OCI-M2 (cell line): ENCODE measurements at regions not wholly inside any gene's neighbourhood (a gene's known extent, or its start where the extent isn't known, plus 50 kb on each side); places are given as distances from the start of the nearest gene placed in this dataset.

Source experiments
- DNase-seq: peaks from one replicate; lab custom pipeline; 2025; ENCODE audit not compliant: unreplicated experiment; lab: John Stamatoyannopoulos, UW

DNA sequence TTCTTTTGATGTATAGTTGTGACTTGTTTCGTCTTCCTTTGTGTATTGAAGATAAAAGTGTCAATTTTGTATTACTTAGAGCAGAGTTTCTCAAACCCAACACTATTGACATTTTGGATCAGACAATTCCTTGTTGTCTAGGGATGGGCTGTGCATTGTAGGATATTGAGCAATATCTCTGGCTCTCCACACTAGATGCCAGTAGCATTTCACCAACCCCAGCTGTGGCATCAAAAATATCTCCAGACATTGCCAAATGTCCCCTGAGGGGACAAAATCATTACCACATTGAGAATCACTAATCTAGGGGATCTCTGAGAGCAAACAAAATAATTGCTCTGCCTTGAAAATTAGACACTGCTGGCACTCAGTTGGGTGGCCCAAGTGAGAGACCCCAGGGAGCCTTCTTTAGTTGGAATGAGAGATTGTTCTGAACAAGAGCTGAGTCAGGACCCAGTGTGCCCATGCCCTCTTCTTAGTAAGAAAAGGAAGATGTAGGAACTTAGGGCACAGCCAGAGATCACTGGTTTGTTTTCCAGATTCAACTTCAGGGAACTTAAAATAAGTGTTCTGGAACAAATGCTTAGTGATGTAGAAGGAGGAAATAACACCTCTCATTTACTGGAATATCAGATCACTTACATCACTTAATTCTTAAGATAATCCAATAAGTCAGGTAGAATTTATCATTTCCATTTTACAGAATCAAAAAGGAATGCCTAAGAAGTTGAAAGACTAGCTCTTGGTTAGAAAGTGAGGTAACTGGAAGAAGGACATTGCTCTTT lies 466.6 kb upstream of the TNP1 start:
- DNase-seq = no peak

DNA sequence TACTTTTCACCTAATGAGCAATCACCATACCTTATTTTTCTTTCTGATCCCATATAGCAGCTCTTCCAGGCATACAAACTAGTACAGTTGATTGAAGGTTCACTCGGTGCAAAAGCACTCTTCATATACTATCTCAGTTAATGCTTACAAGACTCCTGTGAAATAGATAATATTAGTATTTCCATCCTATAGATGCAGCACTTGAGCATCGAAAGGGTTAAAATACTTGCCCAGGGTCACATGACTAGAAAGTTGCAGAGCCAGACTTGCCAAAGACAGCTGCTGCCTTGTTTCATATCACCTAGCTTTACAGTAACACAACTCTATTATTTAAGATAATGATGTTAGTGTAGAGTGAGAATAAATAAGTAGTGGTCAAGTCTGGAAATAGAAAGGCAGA lies 466.0 kb upstream of the TNP1 start:
- DNase-seq = no peak

GRCh38 chr2:217325251-217325650 lies 465.4 kb upstream of the TNP1 start:
- no peak for DNase-seq

- no peak for DNase-seq
Observed at GRCh38 chr2:217316743-217317142, 456.9 kb upstream of the TNP1 start.

DNA sequence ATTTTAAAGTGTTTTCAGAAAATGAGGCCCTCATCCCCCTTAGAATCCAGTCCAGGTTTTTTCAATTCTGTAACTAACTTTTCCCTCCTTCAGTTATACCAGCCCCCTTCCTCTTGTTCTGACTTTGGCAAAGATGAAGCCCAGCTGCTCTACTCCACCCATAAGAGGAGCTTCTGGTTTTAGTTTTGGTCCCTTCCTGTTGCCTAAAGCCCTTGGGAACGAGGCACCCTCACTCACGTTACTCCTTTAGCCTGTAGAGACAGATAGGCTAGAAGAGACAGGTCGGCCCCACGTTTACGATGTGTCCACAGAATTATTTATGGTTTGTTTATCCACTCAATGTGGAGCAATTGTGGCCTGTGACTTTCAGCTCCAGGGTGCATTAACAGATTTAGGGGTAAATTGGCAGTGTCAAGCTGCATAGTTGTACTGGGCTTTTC lies 454.2 kb upstream of the TNP1 start:
- no peak for DNase-seq

DNA sequence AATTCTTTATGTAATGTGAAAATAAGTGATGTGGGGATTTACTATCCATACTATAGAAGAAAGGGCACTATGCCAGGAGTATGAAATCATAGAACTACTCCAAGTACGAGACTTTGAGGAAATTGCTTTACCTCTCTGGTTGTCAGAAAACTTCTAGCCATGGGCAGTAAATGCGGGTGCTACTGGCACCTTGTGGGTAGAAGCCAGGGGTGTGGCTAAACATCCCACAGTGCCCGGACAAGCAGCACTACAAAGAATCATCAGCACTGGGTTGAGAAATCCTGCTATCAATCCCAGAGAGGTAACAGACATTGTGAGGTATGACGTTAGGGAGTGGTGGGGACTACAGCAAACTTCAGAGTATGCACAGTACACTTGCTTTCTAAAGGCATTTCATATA lies 453.5 kb upstream of the TNP1 start:
- DNase-seq = no peak

GRCh38 chr2:217309056-217309455 lies 449.2 kb upstream of the TNP1 start:
- no peak for DNase-seq

DNA sequence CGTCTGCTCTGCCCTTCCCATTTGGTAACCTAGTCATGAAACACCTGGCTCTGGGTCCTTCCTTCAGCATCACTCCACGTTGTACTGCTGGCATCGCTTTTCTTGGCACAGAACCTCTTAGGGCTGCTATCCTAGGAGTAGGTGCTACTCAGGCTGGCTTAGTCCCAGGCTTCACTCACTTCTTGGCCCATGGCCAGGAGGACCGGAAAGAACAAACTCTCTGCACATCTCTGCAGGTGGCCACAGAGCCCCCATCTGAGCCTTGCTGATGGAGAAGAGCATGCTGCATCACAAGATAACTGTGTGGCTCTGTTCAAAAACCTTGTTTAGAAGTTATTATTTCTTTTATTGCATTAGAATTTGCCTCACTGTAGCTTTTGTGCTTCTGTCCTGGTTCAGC lies 447.2 kb upstream of the TNP1 start:
- DNase-seq = no peak

GRCh38 chr2:217305882-217306281 lies 446.0 kb upstream of the TNP1 start:
- DNase-seq = no peak

DNA sequence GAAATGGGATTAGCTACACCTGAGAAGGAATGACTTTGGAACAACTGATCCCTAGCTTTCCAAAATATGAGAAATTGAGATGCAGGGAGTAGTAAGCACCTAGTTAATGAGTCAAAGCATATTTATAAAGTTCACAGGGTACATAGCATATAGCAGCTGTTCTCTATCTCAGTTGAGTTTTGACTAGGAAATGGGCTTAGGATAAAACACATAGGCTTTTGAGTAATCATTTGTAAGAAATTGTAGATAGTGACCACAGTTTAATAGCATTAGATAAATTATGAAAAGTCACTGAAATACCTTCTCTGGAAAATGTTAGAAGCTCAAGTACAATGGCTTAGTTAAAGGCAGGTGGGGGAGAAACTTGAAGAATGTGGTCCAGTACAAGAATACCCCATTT lies 444.7 kb upstream of the TNP1 start:
- no peak for DNase-seq

- DNase-seq = no peak
Observed at GRCh38 chr2:217302856-217303255, 443.0 kb upstream of the TNP1 start.

DNA sequence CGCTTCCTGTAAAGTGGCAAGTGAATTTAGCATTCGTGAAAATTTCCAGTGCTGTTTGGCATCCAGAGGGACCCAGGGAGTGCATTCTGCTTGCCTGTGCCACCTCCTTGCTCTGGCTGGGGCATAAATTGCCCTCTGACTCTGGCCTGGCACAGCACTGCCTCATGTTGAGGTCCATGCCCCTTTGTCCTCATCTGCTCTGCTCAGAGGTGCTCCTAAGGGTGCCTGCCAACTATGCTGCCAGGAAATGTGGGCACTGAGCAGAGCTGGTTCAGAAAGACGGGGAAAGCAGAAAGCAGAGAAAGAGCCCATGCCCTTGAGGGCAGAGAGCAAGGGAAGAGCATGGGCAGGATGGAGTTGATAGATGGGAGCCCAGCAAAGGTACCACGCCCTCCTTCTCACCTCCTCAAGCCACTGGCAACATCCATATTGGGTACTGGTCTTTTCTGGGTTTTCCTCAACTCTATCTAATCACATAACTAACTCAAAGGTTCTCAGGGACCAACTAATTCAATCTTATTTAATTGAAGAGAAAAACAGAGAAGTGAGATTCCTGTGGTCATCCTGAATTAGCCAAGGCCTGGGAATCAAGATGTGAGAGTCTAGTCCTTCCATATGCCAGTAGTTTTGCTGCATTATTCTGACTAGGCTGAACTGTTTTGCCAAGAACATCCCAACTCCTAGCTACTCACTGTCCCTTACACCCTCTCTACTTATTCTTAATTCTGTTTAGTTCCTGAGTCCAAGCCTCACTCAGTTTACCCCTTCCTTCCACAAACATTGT lies 441.5 kb upstream of the TNP1 start:
- no peak for DNase-seq

DNA sequence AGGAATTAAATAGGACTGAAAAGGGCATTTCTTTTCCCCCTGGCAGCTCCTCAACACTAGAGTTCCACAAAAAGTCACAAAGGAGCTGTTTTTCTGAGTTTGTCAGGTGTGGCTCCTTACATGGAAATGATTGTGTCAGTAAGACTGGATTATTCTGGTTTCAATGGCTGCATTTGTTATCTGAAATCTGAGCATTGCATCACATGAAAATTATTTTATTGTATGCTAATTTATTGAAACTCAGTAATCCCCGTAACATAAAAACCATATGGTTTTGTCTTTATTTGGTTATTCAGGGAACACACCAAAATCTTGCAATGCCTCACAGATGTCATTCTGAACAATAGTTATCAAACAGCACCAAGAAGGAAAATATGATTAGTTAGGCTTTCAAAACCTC lies 439.7 kb upstream of the TNP1 start:
- no peak for DNase-seq

- DNase-seq = no peak
Observed at GRCh38 chr2:217297096-217297495, 437.2 kb upstream of the TNP1 start.

DNA sequence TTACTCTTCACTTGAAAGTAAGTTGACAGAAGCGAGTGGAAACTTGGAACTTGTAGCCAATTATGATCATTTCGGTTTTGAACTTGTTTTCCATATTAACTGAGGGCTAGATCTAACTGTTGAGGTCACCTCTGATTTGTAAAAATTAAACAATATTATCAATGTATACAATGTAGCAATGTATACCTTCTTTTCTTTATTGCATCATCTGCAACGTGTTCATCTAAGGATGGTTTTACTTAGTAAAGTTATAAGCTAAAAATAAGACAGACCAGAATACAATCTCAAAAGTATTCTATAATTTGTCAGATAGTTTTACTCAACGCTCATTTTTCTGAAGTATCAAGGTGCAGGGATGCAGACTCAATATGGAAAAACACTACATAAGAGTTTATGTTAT lies 435.0 kb upstream of the TNP1 start:
- DNase-seq = no peak

DNA sequence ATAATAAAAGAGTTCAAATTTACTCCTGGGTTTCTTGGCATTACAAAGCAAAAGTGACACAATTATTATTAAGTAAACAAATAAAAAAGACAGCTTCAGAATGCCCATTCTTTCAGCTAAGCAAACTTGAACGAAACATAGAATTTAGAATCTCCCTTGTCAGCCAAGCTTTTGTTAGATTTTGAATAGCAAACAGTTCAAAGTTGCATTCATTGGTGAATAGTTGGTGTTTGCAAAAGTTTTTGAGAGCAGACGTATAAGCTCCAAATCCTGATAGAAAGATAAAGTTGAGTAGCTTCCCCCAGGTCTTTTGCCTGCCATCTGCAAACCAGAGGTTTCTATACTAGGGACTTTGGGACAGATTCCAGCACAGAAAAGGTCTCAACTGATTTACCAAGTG lies 434.3 kb upstream of the TNP1 start:
- DNase-seq = no peak

DNA sequence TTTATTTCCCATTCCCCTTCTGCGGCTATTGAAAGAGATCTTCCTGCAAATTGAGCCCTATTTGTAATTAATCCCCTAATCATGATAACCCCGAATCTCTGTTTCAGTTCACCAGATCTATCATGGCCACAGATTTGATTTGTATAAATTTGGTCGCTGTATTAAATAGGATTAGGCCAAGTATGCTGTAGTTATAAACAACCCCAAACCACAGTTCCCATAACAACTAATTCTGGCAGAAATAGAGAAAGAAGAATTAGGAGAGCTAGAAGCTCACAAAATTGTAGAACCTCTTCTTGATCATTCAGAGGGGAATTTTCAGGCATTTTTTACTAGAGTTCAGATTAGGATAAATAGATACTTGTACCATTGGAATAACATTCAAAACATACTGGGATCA lies 433.7 kb upstream of the TNP1 start:
- DNase-seq = no peak

GRCh38 chr2:217293046-217293445 lies 433.2 kb upstream of the TNP1 start:
- DNase-seq = no peak

GRCh38 chr2:217291259-217291658 lies 431.4 kb upstream of the TNP1 start:
- no peak for DNase-seq

GRCh38 chr2:217290467-217290866 lies 430.6 kb upstream of the TNP1 start:
- no peak for DNase-seq

DNA sequence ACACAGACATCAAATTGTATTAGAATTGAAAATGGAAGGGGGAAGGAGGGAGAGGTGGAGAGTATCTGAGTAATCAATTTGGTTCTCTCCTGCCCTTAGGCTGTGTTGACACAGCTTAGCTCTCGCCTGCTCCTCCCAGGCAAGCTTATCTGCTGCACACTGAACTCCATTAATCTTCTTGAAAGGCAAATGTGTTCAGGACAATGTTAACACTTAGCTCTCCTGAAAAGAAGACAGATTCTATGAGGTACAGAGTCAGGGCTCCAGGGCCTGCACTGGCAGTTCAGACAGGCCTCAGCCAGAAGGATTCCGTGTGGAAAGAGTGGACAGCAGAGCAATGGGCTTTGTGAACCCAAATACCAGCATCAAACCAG lies 430.0 kb upstream of the TNP1 start:
- DNase-seq = no peak

- no peak for DNase-seq
Observed at GRCh38 chr2:217289177-217289906, 429.5 kb upstream of the TNP1 start.
